GM12878 (cell line): ENCODE measurements at regions not wholly inside any gene's neighbourhood (a gene's known extent, or its start where the extent isn't known, plus 50 kb on each side); places are given as distances from the start of the nearest gene placed in this dataset.

Experiments used
- ATAC-seq: fragments of 200-7000 bp; cut with Tn5 transposase; 3 replicates; pipeline ENCODE4 v1.9.1; 2020; ENCODE audit warnings: mild to moderate bottlenecking, moderate library complexity
- BruUV-seq: library from RNA; stranded (reverse); fragments of 400-500 nt; replicated peaks from 2 replicates; lab custom pipeline; 2021; lab: Mats Ljungman, UMichigan
- CTCF ChIA-PET: fragments of 300-600 bp; sonication (Branson Sonifier 250); formaldehyde crosslinking; extraction: SDS; loops from one replicate; lab custom pipeline; 2021; ENCODE audit warnings: inconsistent platforms; lab: Yijun Ruan, JAX
- POLR2A ChIA-PET: fragments of 350-600 bp; formaldehyde crosslinking; extraction: SDS; loops from one replicate; lab custom pipeline; 2021; ENCODE audit warnings: inconsistent platforms; lab: Charles Lee
- RAD21 ChIA-PET: fragments of 300-600 bp; sonication (Branson Sonifier 250); formaldehyde crosslinking; loops from one replicate; lab custom pipeline; 2023; ENCODE audit warnings: antibody characterized with exemption; ENCODE audit not compliant: unreplicated experiment; lab: Charles Lee
- SMC1A ChIA-PET: fragments of 300-600 bp; sonication (Branson Sonifier 250); formaldehyde crosslinking; loops from one replicate; lab custom pipeline; 2023; ENCODE audit not compliant: unreplicated experiment, uncharacterized antibody; lab: Charles Lee
- DNase-seq: peaks from one replicate; pipeline ENCODE4 v3.0.0-alpha.2; 2011; ENCODE audit warnings: low read depth, low spot score
- FAIRE-seq: peaks from 3 replicates; lab custom pipeline; 2011; peaks lifted over from hg19 to GRCh38; lab: Jason Lieb, UNC
- H2AFZ ChIP-seq: 2 replicates; pipeline ENCODE4 v1.6.0; 2011; ENCODE audit warnings: low read depth, low read length, control low read depth; ENCODE audit not compliant: control insufficient read depth
- H3K27ac ChIP-seq: 2 replicates; pipeline ENCODE4 v1.5.1; 2011; ENCODE audit warnings: control low read depth; ENCODE audit not compliant: control insufficient read depth, insufficient read depth
- H3K27me3 ChIP-seq, 2 experiments: replicated peaks in 1 of 2; 2 replicates each; pipeline versions ENCODE4 v1.6.0 to v1.6.1; 2011; ENCODE audit warnings: low read length in 1 of 2; ENCODE audit not compliant: control insufficient read depth in 2 of 2, insufficient read depth in 2 of 2
- H3K36me3 ChIP-seq, 2 experiments: 2 replicates each; pipeline ENCODE4 v1.5.1; 2011; ENCODE audit warnings: low read length in 1 of 2; ENCODE audit not compliant: control insufficient read depth in 2 of 2, insufficient read depth in 2 of 2
- H3K4me1 ChIP-seq: 2 replicates; pipeline ENCODE4 v1.6.1; 2011; ENCODE audit warnings: mild to moderate bottlenecking, low read length, moderate library complexity, mixed read lengths; ENCODE audit not compliant: control insufficient read depth, insufficient read depth
- H3K4me2 ChIP-seq: 2 replicates; pipeline ENCODE4 v1.6.0; 2011; ENCODE audit warnings: control low read depth; ENCODE audit not compliant: control insufficient read depth, insufficient read depth
- H3K4me3 ChIP-seq: fragments of 200-600 bp; sonication (generic); 2 replicates; pipeline ENCODE4 v1.5.1; 2016
- H3K79me2 ChIP-seq: 2 replicates; pipeline ENCODE4 v1.6.0; 2011; ENCODE audit warnings: low read length; ENCODE audit not compliant: control insufficient read depth, insufficient read depth
- H3K9ac ChIP-seq: 2 replicates; pipeline ENCODE4 v1.8.0; 2011; ENCODE audit warnings: low read length, control low read depth, mixed read lengths; ENCODE audit not compliant: control insufficient read depth, insufficient read depth
- H3K9me3 ChIP-seq: replicated peaks from 3 replicates; pipeline ENCODE4 v1.5.1; 2011; ENCODE audit warnings: mild to moderate bottlenecking, low read length; ENCODE audit not compliant: control insufficient read depth, insufficient read depth
- H4K20me1 ChIP-seq: 2 replicates; pipeline ENCODE4 v1.6.0; 2011; ENCODE audit not compliant: control insufficient read depth, insufficient read depth
- BCLAF1 ChIP-seq: fragments of 450-650 bp; IDR thresholded peaks from 2 replicates; pipeline ENCODE4 v1.6.1; 2017; ENCODE audit warnings: antibody characterized with exemption, mild to moderate bottlenecking, moderate library complexity
- CBX3 ChIP-seq: fragments of 200-600 bp; sonication (generic); IDR thresholded peaks from 2 replicates; pipeline ENCODE4 v1.6.1; 2016; ENCODE audit warnings: low read depth, borderline replicate concordance
- CEBPZ ChIP-seq: fragments of 150-350 bp; IDR thresholded peaks from 2 replicates; pipeline ENCODE4 v1.6.1; 2016; ENCODE audit warnings: low read depth, low read length
- IRF4 ChIP-seq: IDR thresholded peaks from 2 replicates; pipeline ENCODE4 v1.6.1; 2011; ENCODE audit warnings: low read depth, low read length
- MEF2A ChIP-seq: IDR thresholded peaks from 2 replicates; pipeline ENCODE4 v1.6.1; 2011; ENCODE audit warnings: low read depth, mild to moderate bottlenecking, low read length, moderate library complexity; ENCODE audit not compliant: insufficient read depth
- whole genome bisulfite sequencing: methylation state at CpG from one replicate; pipeline ENCODE4 v1.1.6; 2016; ENCODE audit warnings: low lambda C conversion rate; ENCODE audit not compliant: insufficient replicate concordance, insufficient coverage; ENCODE audit errors: missing lambda C conversion rate; 5-methylcytosine and 5-hydroxymethylcytosine counted together
- in situ Hi-C: fragments of 300-500 bp; cut with MboI; formaldehyde crosslinking; loops from 9 replicates; pipeline ENCODE4 v1.14.3; 2018; ENCODE audit warnings: mixed read lengths
- intact Hi-C: fragments of 100-400 bp; cut with micrococcal nuclease; formaldehyde crosslinking; loops from one replicate; pipeline ENCODE4 v1.14.2; 2022; ENCODE audit not compliant: unreplicated experiment

GRCh38 chr3:6504347-6504746 lies 356.6 kb upstream of the GRM7 start:
- no peak for ATAC-seq
- TF ChIP-seq MEF2A (no peak), BCLAF1 (no peak), CEBPZ (no peak), CBX3 (no peak), IRF4 (no peak)
- Histone ChIP-seq H3K9ac (no peak overlapping the region), H3K27me3 (no peaks in the 10 kb centered on the region), H2AFZ (no peak overlapping the region), H4K20me1 (no peaks in the 10 kb centered on the region), H3K27ac (no peak overlapping the region), H3K4me1 (no peaks in the 10 kb centered on the region), H3K4me2 (no peak overlapping the region), H3K4me3 (no peak overlapping the region), H3K79me2 (no peaks in the 10 kb centered on the region), H3K9me3 (no peaks in the 10 kb centered on the region), H3K36me3 (no peaks in the 10 kb centered on the region)
- ChIA-PET POLR2A (no interaction called here), CTCF (interaction anchor here (0.6 kb wide), 1 partner anchor 21 kb away, joined by 3 read pairs; no protein-coding TSS in a partner anchor), RAD21 (interaction anchor here (0.6 kb wide), 1 partner anchor 28 kb away, joined by 3 read pairs; no protein-coding TSS in a partner anchor), SMC1A (interaction anchor here (1.4 kb wide), 1 partner anchor 36 kb away, joined by 3 read pairs; no protein-coding TSS in a partner anchor)
- intact Hi-C loops = no loop called here
- in situ Hi-C loops = no loop called here
- whole genome bisulfite sequencing = 30% methylated on average over 2 of the region's 2 CpGs
- DNase-seq = no peak
- FAIRE-seq = no peak
- no TSS peak for BruUV-seq
